ENCODE measurements at regions not wholly inside any gene's neighbourhood (a gene's known extent, or its start where the extent isn't known, plus 50 kb on each side); places are given as distances from the start of the nearest gene placed in this dataset.

DNA sequence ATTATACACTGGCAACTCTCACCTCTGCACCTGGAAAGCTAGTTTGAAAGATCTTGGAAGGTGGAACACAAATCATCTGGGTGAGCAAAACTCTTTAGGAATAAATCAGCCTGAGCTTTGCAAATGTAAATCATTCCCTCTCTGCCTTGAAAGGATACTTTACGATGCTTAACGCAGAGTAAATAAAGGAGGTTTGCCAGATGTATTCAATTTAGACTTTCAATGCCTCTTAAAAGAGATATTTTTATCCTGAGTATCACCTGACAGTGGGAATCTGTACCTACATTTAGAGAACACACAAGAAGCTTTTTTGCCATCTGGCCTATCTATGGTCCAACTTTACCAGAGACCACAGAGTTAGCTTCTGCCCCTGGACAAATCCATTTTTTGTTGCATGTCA, 983.2 kb upstream of the CDH2 start:
- Histone ChIP-seq H3K4me1 (peaks cover 0 to 24% (median 4%) of the 10 kb centered on the region in 4 donors), H3K27me3 (no peaks in the 10 kb centered on the region), H3K9me3 (no peaks in the 10 kb centered on the region), H3K36me3 (no peaks in the 10 kb centered on the region), H3K4me3 (no peak overlapping the region), H3K27ac (no peak overlapping the region)
- DNase-seq, result no peak
- intact Hi-C loops (cut with DNase I; ENCODE audit: low total_unique reads), result no loop called here
- TF ChIP-seq CTCF (IDR thresholded peaks at IDR 0.05), result no peak

DNA sequence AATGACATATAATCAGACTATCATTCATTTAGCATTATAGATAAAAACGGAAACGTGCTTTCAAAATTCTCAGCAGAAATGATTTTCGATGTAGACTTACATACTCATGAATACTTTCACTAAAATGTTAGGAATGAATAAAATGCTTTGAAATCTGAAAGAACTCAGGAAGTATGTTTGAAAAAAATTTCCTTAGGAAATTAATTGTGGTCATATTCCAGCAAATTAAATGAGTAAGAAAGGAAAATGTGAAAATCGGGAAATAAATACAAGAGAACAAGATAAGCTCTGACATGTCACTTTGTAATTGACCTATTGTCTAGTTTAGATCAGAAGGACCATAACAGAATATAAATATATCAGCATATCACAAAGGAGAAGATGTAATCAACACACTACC, 981.0 kb upstream of the CDH2 start:
- no peaks in the 10 kb centered on the region for H3K36me3 ChIP-seq
- no peak for DNase-seq
- intact Hi-C loops (cut with DNase I; ENCODE audit: low total_unique reads), result no loop called here

DNA sequence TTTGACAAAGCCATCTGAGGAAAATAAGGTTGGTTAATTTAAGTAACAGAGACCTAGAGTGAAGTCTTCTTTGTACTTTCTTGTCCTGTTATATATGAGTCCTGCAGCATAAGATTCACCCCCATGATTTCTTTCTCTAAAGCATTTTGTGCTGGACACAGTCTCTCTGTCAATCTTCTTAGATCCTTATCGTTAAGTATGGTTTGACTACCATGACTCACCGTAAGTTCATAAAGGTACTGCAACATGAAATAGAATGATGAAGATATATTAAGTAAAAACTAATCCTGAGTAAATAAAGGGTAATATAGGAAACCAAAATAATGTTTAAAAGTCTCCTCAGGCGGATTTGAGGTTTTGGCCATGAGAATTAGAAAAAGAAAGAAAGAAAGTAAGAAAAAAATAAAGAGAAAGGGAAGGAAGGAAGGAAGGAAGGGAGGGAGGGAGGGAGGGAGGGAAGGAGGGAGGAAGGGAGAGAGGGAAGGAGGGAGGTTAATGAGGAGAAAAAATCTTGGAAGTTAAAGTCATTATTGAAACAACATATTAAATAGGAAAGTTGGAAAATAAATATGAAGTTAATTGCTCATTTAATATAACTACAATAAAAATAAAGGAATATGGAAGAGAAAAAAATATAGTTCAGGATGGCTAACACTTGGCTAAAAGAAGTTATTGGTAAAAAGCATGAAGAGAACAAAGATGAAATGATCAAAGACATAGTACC, 980.3 kb upstream of the CDH2 start:
- Histone ChIP-seq H3K27ac (no peak overlapping the region), H3K4me1 (peaks cover 0 to 9% (median 3%) of the 10 kb centered on the region in 4 donors), H3K9me3 (no peaks in the 10 kb centered on the region), H3K4me3 (no peak overlapping the region), H3K27me3 (no peaks in the 10 kb centered on the region), H3K36me3 (no peaks in the 10 kb centered on the region)
- no peak for DNase-seq
- no peak for TF ChIP-seq CTCF (IDR thresholded peaks at IDR 0.05)
- intact Hi-C loops (cut with DNase I; ENCODE audit: low total_unique reads), result no loop called here

More for the DNA sequence above, 981.0 kb upstream of the CDH2 start:
- no peak for TF ChIP-seq CTCF (IDR thresholded peaks at IDR 0.05)
- peaks cover 0 to 10% (median 4%) of the 10 kb centered on the region in 4 donors for H3K4me1 ChIP-seq
- H3K27me3 ChIP-seq, result no peaks in the 10 kb centered on the region
- H3K4me3 ChIP-seq, result no peak overlapping the region
- no peak overlapping the region for H3K27ac ChIP-seq
- no peaks in the 10 kb centered on the region for H3K9me3 ChIP-seq

DNA sequence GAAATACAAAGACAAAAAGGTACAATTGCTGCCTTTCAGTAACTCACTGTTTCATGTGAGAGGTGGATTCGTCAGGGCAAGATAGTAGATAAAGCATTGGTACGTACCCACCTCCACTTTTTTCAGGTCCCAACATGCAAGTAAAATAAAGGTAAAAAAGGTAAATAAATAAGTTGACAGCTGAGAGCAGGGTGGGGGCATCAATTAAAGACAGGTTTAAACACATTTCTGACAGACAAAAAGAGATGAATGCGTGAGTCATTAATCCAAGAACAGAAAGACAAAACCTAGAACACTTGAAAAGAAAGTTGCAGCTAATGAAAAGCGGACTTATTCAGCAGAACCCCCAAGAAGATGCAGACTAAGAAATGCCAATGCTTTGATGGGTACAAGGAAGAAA, 979.6 kb upstream of the CDH2 start:
- Histone ChIP-seq H3K27ac (no peak overlapping the region), H3K4me3 (no peak overlapping the region), H3K27me3 (no peaks in the 10 kb centered on the region), H3K9me3 (no peaks in the 10 kb centered on the region), H3K4me1 (peaks cover 0 to 9% (median 3%) of the 10 kb centered on the region in 4 donors), H3K36me3 (no peaks in the 10 kb centered on the region)
- intact Hi-C loops (cut with DNase I; ENCODE audit: low total_unique reads), result no loop called here
- DNase-seq, result no peak
- TF ChIP-seq CTCF (IDR thresholded peaks at IDR 0.05), result no peak

DNA sequence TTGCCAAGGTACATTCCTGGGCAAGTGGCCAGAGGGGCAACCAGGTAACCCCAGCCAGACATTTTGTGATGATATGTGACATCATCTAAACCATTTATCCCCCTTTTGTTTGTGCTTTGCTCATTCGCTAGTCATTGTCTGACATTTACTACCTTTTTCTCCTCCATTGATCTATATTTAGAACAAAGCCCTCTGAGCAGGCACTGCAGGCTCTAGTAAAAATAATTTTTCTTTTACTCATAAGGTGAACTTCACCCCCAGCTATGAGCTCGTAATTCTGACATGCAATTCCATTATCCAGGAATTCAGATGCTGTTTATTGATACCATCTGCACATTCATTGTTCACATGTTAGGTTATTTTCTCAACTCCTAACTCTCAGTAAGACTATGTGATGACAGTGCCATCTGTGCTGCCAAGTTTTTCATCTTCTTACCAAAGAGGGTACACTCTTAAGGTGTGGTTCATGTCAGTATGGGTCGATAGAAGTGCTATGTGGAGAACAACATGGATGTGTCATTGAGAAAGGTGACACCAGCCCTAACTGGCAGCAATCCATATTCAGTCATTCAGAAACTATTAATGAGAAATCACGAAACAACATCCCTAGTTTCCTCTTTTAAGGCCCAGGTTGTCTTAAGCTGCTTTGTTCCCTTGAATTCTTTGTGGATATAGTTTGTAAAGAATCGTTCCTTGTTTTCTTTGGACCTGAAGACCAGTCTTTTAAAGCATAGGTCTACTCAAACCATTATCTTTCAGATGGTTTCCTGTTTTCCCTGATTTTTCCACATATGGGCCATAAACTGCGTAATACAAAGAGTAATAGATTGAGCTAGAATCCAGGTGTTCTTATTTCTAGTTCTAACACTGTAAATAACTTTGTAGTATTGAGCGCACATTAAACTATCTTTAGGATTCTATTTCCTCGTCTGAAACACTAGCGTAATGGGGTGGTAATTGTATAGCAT, 978.1 kb upstream of the CDH2 start:
- H3K9me3 ChIP-seq, result no peaks in the 10 kb centered on the region
- TF ChIP-seq CTCF (IDR thresholded peaks at IDR 0.05), result no peak
- no peaks in the 10 kb centered on the region for H3K36me3 ChIP-seq
- H3K27ac ChIP-seq, result no peak overlapping the region
- no peaks in the 10 kb centered on the region for H3K27me3 ChIP-seq
- intact Hi-C loops (cut with DNase I; ENCODE audit: low total_unique reads), result no loop called here
- H3K4me1 ChIP-seq, result peaks cover 0 to 9% (median 3%) of the 10 kb centered on the region in 4 donors
- no peak for DNase-seq
- H3K4me3 ChIP-seq, result no peak overlapping the region

Data from tibial artery (tissue), 4 donors.